ENCODE measurements at regions not wholly inside any gene's neighbourhood (a gene's known extent, or its start where the extent isn't known, plus 50 kb on each side); places are given as distances from the start of the nearest gene placed in this dataset.

- intact Hi-C loops (cut with micrococcal nuclease; ENCODE audit: unreplicated experiment), result no loop called here
- H4K20me1 ChIP-seq (ENCODE audit: insufficient read depth), result no peaks in the 10 kb centered on the region
- H3K36me3 ChIP-seq (ENCODE audit: low read depth), result no peaks in the 10 kb centered on the region
- TF ChIP-seq EZH2 (IDR thresholded peaks at IDR 0.05; ENCODE audit: low read depth), result no peak
- TF ChIP-seq, protein P1, sequence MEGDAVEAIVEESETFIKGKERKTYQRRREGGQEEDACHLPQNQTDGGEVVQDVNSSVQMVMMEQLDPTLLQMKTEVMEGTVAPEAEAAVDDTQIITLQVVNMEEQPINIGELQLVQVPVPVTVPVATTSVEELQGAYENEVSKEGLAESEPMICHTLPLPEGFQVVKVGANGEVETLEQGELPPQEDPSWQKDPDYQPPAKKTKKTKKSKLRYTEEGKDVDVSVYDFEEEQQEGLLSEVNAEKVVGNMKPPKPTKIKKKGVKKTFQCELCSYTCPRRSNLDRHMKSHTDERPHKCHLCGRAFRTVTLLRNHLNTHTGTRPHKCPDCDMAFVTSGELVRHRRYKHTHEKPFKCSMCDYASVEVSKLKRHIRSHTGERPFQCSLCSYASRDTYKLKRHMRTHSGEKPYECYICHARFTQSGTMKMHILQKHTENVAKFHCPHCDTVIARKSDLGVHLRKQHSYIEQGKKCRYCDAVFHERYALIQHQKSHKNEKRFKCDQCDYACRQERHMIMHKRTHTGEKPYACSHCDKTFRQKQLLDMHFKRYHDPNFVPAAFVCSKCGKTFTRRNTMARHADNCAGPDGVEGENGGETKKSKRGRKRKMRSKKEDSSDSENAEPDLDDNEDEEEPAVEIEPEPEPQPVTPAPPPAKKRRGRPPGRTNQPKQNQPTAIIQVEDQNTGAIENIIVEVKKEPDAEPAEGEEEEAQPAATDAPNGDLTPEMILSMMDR (conservative IDR thresholded peaks at IDR 0.05), result no peak
- no peak overlapping the region for H3K4me3 ChIP-seq
- H3K9me2 ChIP-seq (ENCODE audit: insufficient read depth), result no peaks in the 10 kb centered on the region
- H3K4me1 ChIP-seq (replicated peaks; ENCODE audit: insufficient read depth), result no peaks in the 10 kb centered on the region
- no TSS peak for BruUV-seq (replicated peaks)
- H3K4me2 ChIP-seq, result no peak overlapping the region
- H2AFZ ChIP-seq, result no peak overlapping the region
- CTCF ChIA-PET, result no interaction called here
- POLR2A ChIA-PET (ENCODE audit: unreplicated experiment), result no interaction called here
- H3K27me3 ChIP-seq (ENCODE audit: insufficient read depth, low read depth), result no peaks in the 10 kb centered on the region
- no peaks in the 10 kb centered on the region for H3K79me2 ChIP-seq (ENCODE audit: low read depth)
- H3K27ac ChIP-seq, result no peak overlapping the region
- no peaks in the 10 kb centered on the region for H3F3A ChIP-seq (ENCODE audit: insufficient read depth, low read depth)
- no peak for DNase-seq
- no peaks in the 10 kb centered on the region for H3K9me3 ChIP-seq (ENCODE audit: insufficient read depth, low read depth)
Observed at GRCh38 chr4:89570931-89571330, 263.3 kb upstream of the GPRIN3 start.

DNA sequence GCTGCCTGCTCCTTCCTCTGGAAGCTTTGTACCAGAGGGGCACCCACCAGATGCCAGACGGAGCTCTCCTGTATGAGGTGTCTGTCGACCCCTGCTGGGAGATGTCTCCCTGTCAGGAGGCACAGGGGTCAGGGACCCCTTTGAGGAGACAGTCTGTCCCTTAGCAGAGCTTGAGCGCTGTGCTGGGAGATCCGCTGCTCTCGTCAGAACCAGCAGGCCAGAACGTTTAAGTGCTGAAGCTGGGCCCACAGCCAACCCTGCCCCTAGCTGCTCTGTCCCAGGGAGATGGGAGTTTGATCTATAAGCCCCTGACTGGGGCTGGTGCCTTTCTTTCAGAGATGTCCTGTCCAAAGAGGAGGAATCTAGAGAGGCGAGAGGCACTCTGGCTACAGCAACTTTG lies 260.3 kb upstream of the GPRIN3 start:
- TF ChIP-seq, protein P1 (conservative IDR thresholded peaks at IDR 0.05), result no peak
- TF ChIP-seq EZH2 (IDR thresholded peaks at IDR 0.05; ENCODE audit: low read depth), result no peak
- Histone ChIP-seq H3F3A (ENCODE audit: insufficient read depth, low read depth) (no peaks in the 10 kb centered on the region), H3K9me2 (ENCODE audit: insufficient read depth) (no peaks in the 10 kb centered on the region), H3K9me3 (ENCODE audit: insufficient read depth, low read depth) (no peaks in the 10 kb centered on the region), H3K4me3 (no peak overlapping the region), H3K79me2 (ENCODE audit: low read depth) (no peaks in the 10 kb centered on the region), H4K20me1 (ENCODE audit: insufficient read depth) (no peaks in the 10 kb centered on the region), H3K4me1 (replicated peaks; ENCODE audit: insufficient read depth) (no peaks in the 10 kb centered on the region), H2AFZ (no peak overlapping the region), H3K27me3 (ENCODE audit: insufficient read depth, low read depth) (no peaks in the 10 kb centered on the region), H3K36me3 (ENCODE audit: low read depth) (no peaks in the 10 kb centered on the region), H3K27ac (no peak overlapping the region), H3K4me2 (no peak overlapping the region)
- CTCF ChIA-PET, result no interaction called here
- POLR2A ChIA-PET (ENCODE audit: unreplicated experiment), result no interaction called here
- DNase-seq, result no peak
- no TSS peak for BruUV-seq (replicated peaks)
- intact Hi-C loops (cut with micrococcal nuclease; ENCODE audit: unreplicated experiment), result no loop called here

- Histone ChIP-seq H3K79me2 (ENCODE audit: low read depth) (no peaks in the 10 kb centered on the region), H3K27me3 (ENCODE audit: insufficient read depth, low read depth) (no peaks in the 10 kb centered on the region), H2AFZ (no peak overlapping the region), H3K4me1 (replicated peaks; ENCODE audit: insufficient read depth) (no peaks in the 10 kb centered on the region), H3F3A (ENCODE audit: insufficient read depth, low read depth) (no peaks in the 10 kb centered on the region), H3K4me3 (no peak overlapping the region), H3K9me2 (ENCODE audit: insufficient read depth) (no peaks in the 10 kb centered on the region), H3K9me3 (ENCODE audit: insufficient read depth, low read depth) (no peaks in the 10 kb centered on the region), H4K20me1 (ENCODE audit: insufficient read depth) (no peaks in the 10 kb centered on the region), H3K27ac (no peak overlapping the region), H3K36me3 (ENCODE audit: low read depth) (no peaks in the 10 kb centered on the region), H3K4me2 (no peak overlapping the region)
- BruUV-seq (replicated peaks), result no TSS peak
- DNase-seq, result no peak
- intact Hi-C loops (cut with micrococcal nuclease; ENCODE audit: unreplicated experiment), result no loop called here
- ChIA-PET CTCF (no interaction called here), POLR2A (ENCODE audit: unreplicated experiment) (no interaction called here)
- TF ChIP-seq, protein P1 (conservative IDR thresholded peaks at IDR 0.05), result no peak
- TF ChIP-seq EZH2 (IDR thresholded peaks at IDR 0.05; ENCODE audit: low read depth), result no peak
Observed at GRCh38 chr4:89563431-89563830, 255.8 kb upstream of the GPRIN3 start.
